NCI-H2227 (cell line): ENCODE measurements at regions not wholly inside any gene's neighbourhood (a gene's known extent, or its start where the extent isn't known, plus 50 kb on each side); places are given as distances from the start of the nearest gene placed in this dataset.

ENCODE experiments used
- DNase-seq: peaks from one replicate; lab custom pipeline; 2025; ENCODE audit not compliant: unreplicated experiment; lab: John Stamatoyannopoulos, UW

DNA sequence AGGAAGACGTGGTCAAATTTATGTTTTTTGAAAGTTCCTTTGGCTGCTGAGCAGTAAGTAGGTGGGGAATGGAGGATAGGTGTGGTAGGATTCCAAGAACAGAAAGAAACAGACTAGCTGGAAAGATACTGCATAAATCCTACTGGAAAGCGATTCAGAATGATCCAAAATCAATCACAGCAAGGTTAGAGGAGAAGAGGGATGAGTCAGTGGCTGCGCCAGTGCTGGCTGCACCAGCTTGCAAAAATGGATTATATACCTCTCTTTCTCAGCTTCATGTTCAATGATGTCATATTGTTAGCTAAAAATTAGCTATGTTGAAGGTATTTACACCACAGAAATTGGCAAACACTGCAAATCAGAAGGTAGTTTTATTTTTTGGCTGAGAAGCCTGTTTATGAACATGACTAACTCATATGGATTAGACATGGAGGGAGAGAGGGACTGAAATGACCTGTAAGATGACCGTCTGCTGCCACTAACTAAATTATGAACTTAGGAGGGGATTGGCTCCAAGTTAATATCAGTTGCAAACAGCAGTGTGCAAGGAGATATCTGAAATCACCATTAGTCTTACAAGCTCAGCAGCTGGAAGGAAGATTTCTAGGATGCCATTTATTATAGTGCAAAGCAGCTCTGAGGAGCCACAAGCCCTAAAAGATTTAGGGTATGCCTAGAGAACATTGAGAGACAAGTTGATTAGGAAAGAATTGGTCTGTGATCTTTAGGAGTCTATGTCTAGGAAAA is 405.3 kb downstream of the MID1IP1 start:
- no peak for DNase-seq

GRCh38 chrX:39211501-39211900 is 410.2 kb downstream of the MID1IP1 start:
- no peak for DNase-seq

DNA sequence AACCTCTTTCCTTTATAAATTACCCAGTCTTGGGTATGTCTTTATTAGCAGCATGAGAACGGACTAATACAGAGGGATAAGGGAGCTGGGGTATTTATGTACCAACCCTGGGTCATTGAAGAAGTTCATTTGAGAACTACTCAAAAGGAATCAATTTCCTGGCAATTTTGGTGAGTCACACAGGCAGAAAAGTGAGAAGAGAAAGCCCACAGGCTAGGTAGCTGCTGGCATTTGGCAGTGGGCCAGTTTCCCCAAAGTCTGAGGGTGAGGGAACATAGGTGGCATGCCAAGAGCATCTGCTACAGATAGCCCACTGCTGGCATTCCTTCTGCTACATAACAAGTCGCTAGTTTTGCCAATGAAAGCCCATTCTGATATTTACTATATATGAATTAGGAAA is 411.2 kb downstream of the MID1IP1 start:
- DNase-seq, result no peak

- no peak for DNase-seq
Observed at GRCh38 chrX:39214387-39215126, 413.3 kb downstream of the MID1IP1 start.

- DNase-seq, result no peak
Observed at GRCh38 chrX:39220952-39221351, 419.7 kb downstream of the MID1IP1 start.

DNA sequence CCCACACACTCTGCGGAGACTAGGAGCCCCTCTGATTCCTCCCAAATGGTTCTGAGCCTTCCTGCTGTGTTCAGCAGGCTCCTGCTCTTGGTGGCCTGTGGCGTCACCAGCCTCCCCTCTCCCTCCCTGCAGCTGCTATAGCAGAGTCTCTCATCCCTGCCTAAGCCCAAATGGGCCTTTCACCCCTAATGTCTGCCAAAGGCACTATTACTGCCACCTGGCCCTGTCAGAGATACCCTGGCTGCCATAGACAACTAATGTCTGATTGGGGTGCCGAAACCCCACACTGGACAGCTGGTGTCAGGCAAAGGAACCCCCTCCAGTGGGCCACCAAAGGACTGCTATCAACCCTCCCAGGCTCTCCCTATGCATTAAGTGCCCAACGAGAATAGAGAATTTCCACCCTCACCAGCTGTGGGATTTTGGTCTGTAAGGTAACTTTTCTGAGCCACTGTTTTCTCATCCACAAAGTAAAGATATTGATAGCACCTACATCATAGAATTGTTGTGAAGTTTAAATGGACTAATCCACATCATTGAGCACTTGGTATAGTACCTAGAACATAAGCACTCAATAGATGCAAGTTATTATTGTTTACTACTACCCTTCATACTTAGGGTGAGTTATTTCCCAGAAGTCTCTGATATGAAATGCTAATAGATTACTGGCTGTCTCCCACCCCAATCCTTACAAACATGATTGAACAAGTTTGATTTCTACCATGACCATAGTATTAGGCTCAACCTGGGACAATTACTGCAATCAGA is 421.3 kb downstream of the MID1IP1 start:
- no peak for DNase-seq

DNA sequence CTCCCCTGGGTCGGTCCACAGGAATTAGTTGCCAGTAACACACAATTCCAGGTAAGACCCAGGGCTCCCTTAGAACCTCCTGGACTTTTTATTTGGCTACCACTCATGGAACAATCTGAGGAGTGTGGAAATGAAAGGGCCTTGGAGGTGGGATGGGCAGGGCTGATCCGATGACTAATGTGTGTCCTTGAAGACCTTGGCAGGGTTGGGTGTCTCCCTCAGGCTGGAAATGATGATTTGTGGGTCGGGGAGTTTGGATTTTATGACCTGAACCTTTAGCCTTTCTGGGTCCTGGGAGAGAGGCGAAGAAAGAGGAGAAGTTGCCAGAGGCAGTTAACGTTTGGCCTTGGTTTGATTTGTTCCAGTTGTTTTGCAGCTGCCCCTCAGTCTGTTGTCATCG is 425.0 kb downstream of the MID1IP1 start:
- DNase-seq, result no peak

DNA sequence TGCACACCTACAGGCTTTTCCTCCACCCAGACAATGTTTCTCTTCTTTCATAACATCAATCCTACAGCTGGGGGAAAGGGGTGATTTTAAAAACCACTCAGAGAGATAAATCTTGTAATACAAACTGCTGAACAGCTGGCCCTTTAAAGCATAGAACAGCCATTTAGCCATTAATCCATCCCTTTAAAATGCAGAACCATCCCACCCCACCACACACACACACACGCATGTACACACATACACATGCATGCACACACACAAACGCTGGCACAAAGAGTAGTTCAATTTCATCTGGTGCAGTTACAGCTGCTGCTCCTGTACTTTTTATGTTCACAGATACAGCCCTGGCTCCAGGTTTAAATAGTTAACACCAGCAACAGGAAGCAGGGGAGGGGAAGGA is 426.1 kb downstream of the MID1IP1 start:
- peak; percentile 31 for DNase-seq

DNA sequence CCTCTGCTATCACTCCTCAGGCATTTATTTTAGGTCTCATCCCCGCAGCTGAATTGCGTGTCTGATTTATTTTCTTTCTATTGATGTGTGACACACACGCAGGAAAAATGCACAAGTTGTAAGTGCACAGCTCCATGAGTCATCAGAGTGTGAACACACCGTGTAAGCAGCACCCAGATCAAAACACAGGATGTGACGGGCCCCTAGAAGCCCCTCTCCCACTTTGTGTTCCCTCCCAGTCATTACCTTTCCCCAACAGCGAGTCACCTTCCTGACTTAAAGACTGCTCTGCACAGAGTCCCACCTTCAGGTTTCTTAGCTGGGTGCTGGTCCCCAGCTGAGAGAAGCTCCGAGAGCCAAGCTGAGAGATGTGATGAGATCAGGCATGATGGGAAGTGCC is 436.7 kb downstream of the MID1IP1 start:
- DNase-seq, result no peak

DNA sequence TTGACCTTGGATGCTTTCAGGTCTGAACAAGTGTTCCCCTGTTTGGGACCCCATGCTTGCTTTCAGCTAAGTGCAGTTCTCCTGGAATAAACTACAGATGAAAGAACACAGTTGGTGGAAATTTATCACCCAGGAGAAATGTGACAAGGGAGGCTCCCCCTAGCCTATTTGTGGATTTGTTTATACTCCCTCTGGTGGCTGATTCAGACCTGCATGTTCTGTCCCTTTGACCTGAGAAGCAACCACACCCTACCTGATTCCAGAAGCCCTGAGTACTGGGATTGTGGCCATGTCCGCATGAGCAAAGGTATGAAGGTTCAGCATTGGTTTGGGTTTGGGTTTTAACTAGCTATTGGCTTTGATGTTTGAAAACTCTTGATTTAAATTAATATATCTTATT is 440.9 kb downstream of the MID1IP1 start:
- DNase-seq, result peak; percentile 44

DNA sequence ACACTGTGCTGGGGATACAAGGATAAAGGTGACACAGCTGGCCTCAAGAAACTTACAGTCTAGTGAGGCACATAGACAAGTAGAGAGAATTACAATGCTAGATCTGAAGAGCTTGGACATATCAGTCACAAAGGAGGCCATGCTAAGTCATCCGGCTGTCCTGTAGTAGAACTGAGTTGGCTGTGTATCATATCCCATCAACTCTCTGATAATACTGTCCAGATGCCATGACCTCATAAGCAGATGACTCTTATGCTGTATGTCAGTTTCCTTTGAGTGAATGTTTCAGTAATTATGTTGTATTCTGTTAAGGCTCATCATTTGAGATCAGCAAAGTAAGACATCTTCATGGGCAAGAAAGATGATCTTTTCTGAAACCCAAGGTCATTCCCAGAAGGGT is 442.9 kb downstream of the MID1IP1 start:
- no peak for DNase-seq

GRCh38 chrX:39245024-39245423 is 443.8 kb downstream of the MID1IP1 start:
- no peak for DNase-seq

GRCh38 chrX:39247536-39247935 is 446.3 kb downstream of the MID1IP1 start:
- DNase-seq, result no peak

- no peak for DNase-seq
Observed at GRCh38 chrX:39248330-39248729, 447.1 kb downstream of the MID1IP1 start.

GRCh38 chrX:39249999-39250398 is 448.7 kb downstream of the MID1IP1 start:
- no peak for DNase-seq

- DNase-seq, result no peak
Observed at GRCh38 chrX:39251995-39252394, 450.7 kb downstream of the MID1IP1 start.

DNA sequence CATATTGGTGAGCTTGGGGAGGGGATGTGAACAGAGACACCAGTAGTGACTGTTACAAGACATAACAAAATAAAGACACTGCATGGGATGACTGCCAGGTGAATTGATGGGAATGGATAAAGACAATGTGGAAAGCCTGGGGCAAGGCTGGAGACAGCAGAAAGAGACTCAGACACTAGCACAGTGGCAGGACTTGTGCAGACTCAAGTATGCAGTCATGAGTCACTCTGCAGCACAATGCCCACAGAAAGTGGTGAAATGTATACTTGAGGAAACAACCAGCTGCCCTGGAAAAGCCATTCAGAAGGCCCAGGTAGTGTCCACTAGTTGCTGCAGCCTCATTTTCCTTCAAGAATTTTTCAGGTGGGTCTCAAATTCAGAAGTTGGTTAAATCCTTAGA is 452.3 kb downstream of the MID1IP1 start:
- no peak for DNase-seq

- peak; percentile 42 for DNase-seq
Observed at GRCh38 chrX:39258331-39258730, 457.1 kb downstream of the MID1IP1 start.

DNA sequence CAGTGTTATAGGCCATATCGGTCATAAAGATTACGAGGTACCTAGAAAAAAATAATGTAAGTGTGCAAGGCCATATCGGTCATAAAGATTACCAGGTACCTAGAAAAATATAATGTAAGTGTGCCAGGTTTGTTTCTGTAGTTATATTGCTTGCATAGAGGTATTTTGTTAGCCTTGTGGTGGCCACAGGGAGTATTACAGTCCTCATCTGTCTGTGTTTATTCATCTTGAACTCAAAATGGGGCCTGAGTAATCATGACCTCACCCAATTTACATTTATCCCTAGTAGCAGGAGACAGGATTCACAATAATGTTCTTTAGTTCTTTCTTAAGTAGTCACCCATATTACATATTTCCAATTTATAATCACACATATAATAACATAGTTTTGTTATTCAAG is 459.7 kb downstream of the MID1IP1 start:
- DNase-seq, result no peak

GRCh38 chrX:39261446-39262147 is 460.3 kb downstream of the MID1IP1 start:
- peak; percentile 59 for DNase-seq

- DNase-seq, result no peak
Observed at GRCh38 chrX:39262641-39263040, 461.4 kb downstream of the MID1IP1 start.
